ENCODE measurements at regions not wholly inside any gene's neighbourhood (a gene's known extent, or its start where the extent isn't known, plus 50 kb on each side); places are given as distances from the start of the nearest gene placed in this dataset.

- TF ChIP-seq ZBTB33 (IDR thresholded peaks at IDR 0.05; ENCODE audit: borderline replicate concordance, low read depth) (no peak), EZH2phosphoT487 (IDR thresholded peaks at IDR 0.05; ENCODE audit: borderline replicate concordance, low read depth) (no peak), ELF1 (IDR thresholded peaks at IDR 0.05) (no peak), TCF12 (IDR thresholded peaks at IDR 0.05) (no peak), MXI1 (IDR thresholded peaks at IDR 0.05; ENCODE audit: low read depth, low read length) (no peak), FOXJ3 (CRISPR knock-in tag; IDR thresholded peaks at IDR 0.05) (no peak), YY1 (IDR thresholded peaks at IDR 0.05; ENCODE audit: low read depth) (no peak)
Observed at GRCh38 chr6:16925461-16925860, 164.2 kb upstream of the ATXN1 start (continued).

- Histone ChIP-seq H3K27ac (ENCODE audit: low read depth in 2 of 2, low read length in 1 of 2) (no peak overlapping the region), H3K27me3 (ENCODE audit: insufficient read depth) (no peaks in the 10 kb centered on the region), H3K4me3 (ENCODE audit: low read depth in 2 of 2, low read length in 1 of 2) (no peak overlapping the region), H2AFZ (ENCODE audit: low read depth) (no peak overlapping the region), H3K4me1 (ENCODE audit: control insufficient read depth in 1 of 2, insufficient read depth in 2 of 2, low read depth in 1 of 2, low read length in 1 of 2) (no peaks in the 10 kb centered on the region; a peak in 1 of 4 replicates), H3K9ac (no peak overlapping the region), H3K79me2 (ENCODE audit: insufficient read depth) (no peaks in the 10 kb centered on the region), H3F3A (replicated peaks; ENCODE audit: insufficient read depth) (no peaks in the 10 kb centered on the region), H3K9me2 (no peaks in the 10 kb centered on the region), H4K20me1 (ENCODE audit: insufficient read depth) (no peaks in the 10 kb centered on the region), H3K9me3 (no peaks in the 10 kb centered on the region), H3K36me3 (replicated peaks in 1 of 2; ENCODE audit: control insufficient read depth in 1 of 2, insufficient read depth in 2 of 2, low read length in 1 of 2) (no peaks in the 10 kb centered on the region), H3K4me2 (no peak overlapping the region)
- TF ChIP-seq MAX (IDR thresholded peaks at IDR 0.05; ENCODE audit: low read depth) (no peak), TCF12 (IDR thresholded peaks at IDR 0.05) (no peak)
- CTCF ChIA-PET: no interaction called here
- POLR2A ChIA-PET: no interaction called here
- WGBS (ENCODE audit: low lambda C conversion rate): 72% methylated on average over 5 of the region's 5 CpGs
- DNase-seq: no peak
Observed at GRCh38 chr6:16922282-16922681, 161.0 kb upstream of the ATXN1 start.

- H3F3A ChIP-seq (replicated peaks; ENCODE audit: insufficient read depth): no peaks in the 10 kb centered on the region
- no peaks in the 10 kb centered on the region; a peak in 1 of 4 replicates for H3K4me1 ChIP-seq (ENCODE audit: control insufficient read depth in 1 of 2, insufficient read depth in 2 of 2, low read depth in 1 of 2, low read length in 1 of 2)
- CTCF ChIA-PET: no interaction called here
- POLR2A ChIA-PET: no interaction called here
- no peaks in the 10 kb centered on the region for H4K20me1 ChIP-seq (ENCODE audit: insufficient read depth)
- no peaks in the 10 kb centered on the region for H3K9me2 ChIP-seq
- no peak overlapping the region for H3K27ac ChIP-seq (ENCODE audit: low read depth in 2 of 2, low read length in 1 of 2)
- H3K4me2 ChIP-seq: no peak overlapping the region
- no peaks in the 10 kb centered on the region for H3K79me2 ChIP-seq (ENCODE audit: insufficient read depth)
- H3K36me3 ChIP-seq (replicated peaks in 1 of 2; ENCODE audit: control insufficient read depth in 1 of 2, insufficient read depth in 2 of 2, low read length in 1 of 2): no peaks in the 10 kb centered on the region
- no peaks in the 10 kb centered on the region for H3K27me3 ChIP-seq (ENCODE audit: insufficient read depth)
- H3K9ac ChIP-seq: no peak overlapping the region
- H3K4me3 ChIP-seq (ENCODE audit: low read depth in 2 of 2, low read length in 1 of 2): no peak overlapping the region
- WGBS (ENCODE audit: low lambda C conversion rate): 90% methylated on average over 6 of the region's 6 CpGs
- DNase-seq: no peak
- H3K9me3 ChIP-seq: no peaks in the 10 kb centered on the region
- H2AFZ ChIP-seq (ENCODE audit: low read depth): no peak overlapping the region
- TF ChIP-seq NFIC (IDR thresholded peaks at IDR 0.05; ENCODE audit: borderline replicate concordance) (no peak), RXRA (IDR thresholded peaks at IDR 0.05; ENCODE audit: borderline replicate concordance, low read depth) (no peak), YY1 (IDR thresholded peaks at IDR 0.05; ENCODE audit: low read depth) (no peak), USF1 (IDR thresholded peaks at IDR 0.05; ENCODE audit: borderline replicate concordance, low read depth) (no peak), USF2 (IDR thresholded peaks at IDR 0.05; ENCODE audit: borderline replicate concordance, low read depth, low read length) (no peak), RAD21 (IDR thresholded peaks at IDR 0.05; ENCODE audit: low read length) (no peak), MAX (IDR thresholded peaks at IDR 0.05; ENCODE audit: low read depth) (no peak), POLR2AphosphoS5 (IDR thresholded peaks at IDR 0.05; ENCODE audit: low read depth, low read length) (no peak), FOXM1 (IDR thresholded peaks at IDR 0.05; ENCODE audit: low read depth) (no peak), TEAD4 (IDR thresholded peaks at IDR 0.05; ENCODE audit: borderline replicate concordance, insufficient read depth) (no peak), SIN3A (IDR thresholded peaks at IDR 0.05; ENCODE audit: borderline replicate concordance, low read depth, low read length) (no peak), GATA2 (CRISPR knock-in tag; IDR thresholded peaks at IDR 0.05) (no peak), IRF3 (IDR thresholded peaks at IDR 0.05; ENCODE audit: low read depth, low read length) (no peak), RFX5 (IDR thresholded peaks at IDR 0.05; ENCODE audit: low read length) (no peak), MEF2A (IDR thresholded peaks at IDR 0.05; ENCODE audit: borderline replicate concordance, low read depth) (no peak), EZH2phosphoT487 (IDR thresholded peaks at IDR 0.05; ENCODE audit: borderline replicate concordance, low read depth) (no peak)
Observed at GRCh38 chr6:16921399-16922110, 160.3 kb upstream of the ATXN1 start.
